CD4-positive, alpha-beta T cell treated with Interleukin-17A for 4 hours (primary cell): ENCODE measurements at regions not wholly inside any gene's neighbourhood (a gene's known extent, or its start where the extent isn't known, plus 50 kb on each side); places are given as distances from the start of the nearest gene placed in this dataset.

Source experiments
- DNase-seq: peaks from one replicate; pipeline ENCODE4 v3.0.0-alpha.2; 2020; ENCODE audit warnings: mixed read lengths

DNA sequence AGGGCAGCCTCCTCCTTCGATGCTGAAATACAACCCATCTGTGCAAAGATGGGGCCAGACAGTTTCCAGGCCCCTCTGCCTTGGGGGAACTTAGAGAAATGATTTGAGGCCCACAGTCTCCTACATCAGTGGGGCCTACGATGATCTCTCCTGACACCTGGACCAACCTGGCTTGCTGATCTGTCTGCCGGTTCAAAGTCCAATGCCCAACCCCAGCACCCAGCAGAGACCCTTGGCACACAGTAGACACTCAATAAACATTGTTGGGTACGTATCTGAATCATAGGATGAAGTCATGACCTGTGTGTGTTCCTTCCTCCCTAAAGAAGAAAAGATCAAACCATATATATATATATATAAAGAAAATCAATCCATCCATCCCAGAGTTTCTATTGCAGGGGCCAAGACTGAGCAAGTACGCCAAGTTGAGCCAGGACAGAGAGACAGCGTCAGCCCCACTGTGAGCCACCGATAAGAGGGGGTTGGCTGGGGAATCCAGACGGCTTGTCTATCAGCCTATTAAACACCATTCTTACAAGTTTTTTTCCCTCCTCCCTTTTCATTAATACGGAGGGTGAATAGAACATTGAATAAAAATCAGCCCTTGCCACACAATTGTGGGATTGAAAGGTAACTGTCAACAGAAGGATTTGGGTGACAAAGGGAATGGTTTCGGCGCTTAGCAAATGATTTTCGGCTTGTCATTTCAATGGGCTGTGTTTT, 244.1 kb downstream of the MN1 start:
- DNase-seq, result no peak

DNA sequence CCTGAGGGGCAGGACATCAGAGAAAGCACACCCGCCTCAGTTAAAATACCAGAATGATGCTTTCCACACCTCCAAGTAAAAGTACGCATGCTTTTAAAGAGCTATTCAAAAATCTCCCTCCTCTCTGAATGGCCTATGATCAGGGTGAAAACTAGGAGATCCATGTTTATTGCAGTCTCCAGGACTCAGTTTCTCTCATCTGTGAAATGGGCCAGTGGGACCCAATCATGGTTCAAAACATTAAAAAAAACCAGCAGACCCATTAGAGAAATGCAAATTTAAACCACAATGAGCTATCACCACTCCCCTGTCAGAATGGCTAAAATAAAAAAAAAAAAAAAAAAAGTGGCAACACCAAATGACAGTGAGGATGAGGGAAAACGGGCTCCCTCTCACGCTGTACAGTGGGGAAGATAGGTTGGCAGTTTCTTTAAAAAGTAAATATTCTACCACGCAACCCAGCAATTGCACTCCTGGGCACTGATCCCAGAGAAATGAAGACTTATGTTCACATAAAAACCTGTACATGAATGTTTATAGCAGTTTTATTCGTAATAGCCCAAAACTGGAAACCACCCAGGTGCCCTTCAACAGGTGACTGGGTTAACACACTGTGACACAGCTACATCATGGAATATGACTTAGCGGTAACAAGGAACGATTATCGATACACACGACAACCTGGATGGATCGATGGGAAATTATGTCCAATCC, 242.7 kb downstream of the MN1 start:
- DNase-seq, result no peak

DNA sequence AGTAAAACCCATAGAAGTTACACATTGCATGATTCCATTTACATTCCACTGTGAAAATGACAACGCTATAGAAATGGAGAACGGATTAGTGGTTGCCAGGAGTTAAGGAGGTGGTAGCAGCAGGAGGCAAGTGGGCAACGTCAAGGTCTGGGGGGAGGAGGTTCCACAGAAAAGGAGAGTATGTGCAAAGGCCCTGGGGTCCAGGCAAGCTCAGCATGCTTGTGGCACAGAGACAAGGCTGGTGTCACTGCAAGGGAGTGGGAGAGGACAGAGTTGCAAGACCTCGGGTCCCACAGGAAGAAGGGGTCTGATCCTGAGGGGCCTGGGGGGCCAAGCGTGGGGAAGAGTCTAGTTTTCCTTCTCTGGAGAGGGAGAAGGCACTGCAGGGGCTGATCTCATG, 240.8 kb downstream of the MN1 start:
- no peak for DNase-seq

DNA sequence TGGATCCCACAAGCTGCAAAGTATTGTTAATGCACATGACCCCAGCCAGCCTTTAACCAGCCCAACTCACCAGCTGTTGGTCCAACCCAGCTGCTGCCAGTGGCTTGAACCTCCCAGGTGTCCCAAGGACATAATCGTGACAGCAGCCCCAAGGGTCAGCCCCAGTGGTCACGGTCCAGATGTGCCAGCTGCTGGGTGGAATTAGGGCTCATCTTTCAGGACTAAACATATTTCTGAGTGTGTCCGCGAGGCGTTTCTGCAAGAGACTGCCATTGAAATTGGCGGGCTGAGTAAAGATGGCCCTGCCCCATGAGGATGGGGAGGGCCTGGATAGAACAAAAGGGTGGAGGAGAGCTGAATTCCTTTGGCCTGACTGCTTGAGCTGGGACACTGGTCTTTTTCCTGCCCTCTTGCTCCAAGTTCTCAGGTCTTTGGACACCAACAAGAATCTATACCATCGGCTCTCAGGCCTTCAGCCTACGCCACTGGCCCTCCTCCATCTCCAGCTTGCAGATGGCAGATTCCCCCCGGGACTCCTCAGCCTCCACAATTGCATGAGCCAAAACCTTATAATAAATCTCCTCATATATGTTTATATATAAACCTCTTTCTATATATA, 240.2 kb downstream of the MN1 start:
- no peak for DNase-seq

DNA sequence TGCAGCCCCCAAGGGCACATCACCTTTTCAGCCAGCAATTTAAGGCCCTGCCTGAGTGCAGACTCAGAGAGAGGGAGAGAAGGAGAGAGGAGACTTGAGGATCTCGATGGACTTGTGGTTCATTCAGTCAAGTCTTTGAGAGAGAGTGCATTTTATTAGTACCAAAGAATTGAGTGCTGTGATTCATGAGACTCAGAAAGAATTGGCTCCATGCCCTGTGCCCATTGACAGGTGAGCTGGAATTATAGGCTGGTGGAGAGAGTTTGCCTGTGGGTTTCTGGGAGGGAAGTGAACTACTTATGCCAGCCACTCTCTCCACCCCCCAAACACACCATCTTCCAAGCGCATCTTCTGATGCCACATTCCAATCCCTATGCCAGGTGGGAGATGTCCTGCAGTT, 236.8 kb downstream of the MN1 start:
- no peak for DNase-seq

DNA sequence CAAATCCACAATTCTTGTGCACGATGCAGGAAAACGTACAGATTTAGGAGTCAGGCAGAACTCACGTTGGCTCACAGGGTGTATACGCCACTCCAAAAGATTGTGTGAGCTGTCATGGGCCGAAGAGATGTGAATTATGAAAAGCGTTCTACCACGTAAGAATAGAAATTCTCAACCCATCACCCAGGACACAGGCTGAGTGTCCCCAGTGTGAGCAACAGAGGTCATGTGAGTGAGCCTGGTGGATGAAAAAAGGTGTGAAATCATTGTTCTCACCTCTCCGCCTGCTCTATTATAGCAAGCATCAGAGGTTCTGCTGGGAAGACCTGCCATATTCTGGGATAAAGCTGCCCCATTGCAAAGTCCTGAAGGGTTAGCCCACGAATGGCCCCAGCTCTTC, 235.0 kb downstream of the MN1 start:
- no peak for DNase-seq

DNA sequence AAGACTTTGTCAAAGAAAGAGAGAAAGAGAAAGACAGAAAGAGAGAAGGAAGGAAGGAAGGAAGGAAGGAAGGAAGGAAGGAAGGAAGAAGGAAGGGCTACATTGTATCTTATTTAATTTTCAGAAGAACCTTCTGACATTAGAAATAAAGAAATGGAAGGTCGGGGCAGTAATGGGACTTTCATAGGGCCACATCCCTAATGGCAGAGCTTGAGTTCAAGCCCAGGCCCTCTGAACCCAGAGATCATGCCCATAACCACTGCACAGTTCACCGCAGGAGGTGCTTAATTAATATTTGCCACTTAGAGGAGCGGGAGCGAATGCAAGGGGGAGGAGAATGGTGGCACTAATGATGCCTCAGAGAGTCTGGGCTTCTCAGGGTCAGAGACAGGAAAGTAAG, 233.3 kb downstream of the MN1 start:
- DNase-seq, result no peak

DNA sequence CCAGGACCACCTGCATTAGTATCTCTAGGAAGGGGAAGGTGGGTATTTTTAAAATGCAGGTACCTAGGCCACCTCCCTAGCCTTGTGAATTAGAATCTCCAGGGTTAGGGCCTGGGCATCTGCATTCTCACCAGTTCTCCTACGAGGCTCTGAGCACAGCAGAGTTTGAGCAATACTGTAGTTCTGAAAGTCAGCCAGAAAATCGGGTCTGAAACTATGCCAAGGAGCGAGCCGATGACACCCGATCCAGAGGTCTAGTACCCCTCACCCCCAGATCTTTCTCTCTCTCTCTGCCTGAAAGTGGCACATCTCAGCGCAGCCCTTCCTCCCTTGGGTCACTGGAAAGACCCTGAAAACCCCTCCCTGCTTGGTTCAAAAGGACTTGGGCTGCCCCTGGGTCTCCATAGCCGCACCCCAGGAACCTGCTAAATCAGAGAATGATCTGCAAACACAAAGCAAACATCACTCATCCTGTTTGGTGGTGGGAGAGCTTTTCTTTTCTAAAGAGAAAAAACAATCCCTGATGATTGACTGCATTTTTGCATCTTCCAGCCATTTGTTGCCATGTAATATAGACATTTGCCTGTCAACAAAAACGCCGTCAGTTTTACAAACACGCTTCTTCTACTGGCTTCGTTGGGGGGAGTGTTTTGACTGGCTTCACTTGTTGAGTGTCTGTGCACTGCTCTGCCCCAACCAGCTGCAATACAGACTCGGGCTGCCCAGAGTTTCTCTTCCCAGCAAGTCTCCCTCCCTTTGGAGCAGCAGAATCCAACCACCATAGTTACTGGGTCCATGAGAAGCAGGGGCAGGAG, 229.9 kb downstream of the MN1 start:
- no peak for DNase-seq

DNA sequence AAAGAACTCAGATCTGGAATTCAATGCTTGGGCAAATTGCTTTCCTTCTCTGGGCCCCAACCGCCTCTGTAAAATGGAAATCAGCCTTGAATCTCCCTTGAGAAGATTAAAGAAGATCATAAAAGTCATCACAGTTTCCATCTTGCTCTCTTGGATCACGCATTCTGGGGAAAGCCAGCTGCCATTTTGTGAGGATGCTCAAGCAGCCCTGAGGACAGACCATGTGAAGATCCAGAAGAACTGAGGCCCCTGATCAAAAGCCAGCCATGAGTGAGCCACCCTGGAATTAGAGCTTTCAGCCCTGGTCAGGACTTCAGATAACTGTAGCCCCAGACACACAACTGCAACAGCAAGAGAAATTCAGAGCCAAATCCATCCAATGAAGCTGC, 229.3 kb downstream of the MN1 start:
- no peak for DNase-seq

DNA sequence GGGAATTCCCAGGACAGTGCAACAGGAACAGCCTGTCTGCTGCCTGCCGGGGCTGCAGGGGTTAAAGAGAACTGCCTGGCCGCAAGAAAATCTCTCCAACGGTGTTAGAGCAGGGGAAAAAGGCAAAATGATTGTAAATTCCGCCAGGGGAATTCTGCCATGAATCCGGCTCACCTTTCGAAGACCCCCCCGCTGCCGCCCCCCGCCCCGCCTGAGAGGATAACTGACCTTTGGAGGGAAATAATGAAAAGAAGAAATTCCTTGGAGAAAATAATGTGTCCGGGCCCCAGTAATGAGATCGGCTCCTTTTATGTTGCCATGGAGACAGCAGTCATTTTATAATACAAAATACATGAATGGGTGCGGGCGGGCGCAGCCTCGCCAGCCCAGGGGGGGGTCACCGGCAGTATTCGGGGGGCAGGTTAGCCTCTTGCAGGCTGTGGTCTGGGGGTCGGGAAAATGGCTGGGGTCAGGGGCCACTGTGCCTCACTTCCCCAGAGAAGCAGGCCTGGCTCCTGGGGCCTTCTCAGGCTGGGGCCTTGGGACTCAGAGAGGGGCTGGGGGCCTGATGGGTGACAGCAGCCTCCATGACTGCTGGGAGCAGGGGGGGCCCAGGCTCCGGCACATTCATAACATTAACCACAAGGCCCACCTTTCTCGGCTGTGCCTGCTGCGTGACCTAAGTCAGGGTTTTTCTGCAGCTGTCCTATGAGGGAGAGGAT, 228.1 kb downstream of the MN1 start:
- no peak for DNase-seq

DNA sequence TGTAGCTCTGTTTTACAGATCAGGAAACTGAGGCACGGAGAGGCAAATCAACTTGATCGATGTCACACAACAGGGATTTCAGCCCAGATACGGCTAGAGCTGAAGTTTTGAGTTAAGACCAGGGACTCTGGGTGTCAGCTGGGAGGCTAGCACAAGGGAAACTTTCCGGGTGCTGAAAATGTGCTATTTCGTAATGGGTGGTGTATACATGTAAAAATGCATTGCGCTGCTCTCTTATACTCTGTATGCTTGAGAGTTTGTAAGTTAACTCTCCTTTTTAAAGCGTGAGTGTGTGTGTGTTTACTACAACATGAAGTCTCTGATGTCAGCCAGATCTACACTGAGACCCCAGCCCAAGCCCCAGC, 227.6 kb downstream of the MN1 start:
- DNase-seq, result no peak

DNA sequence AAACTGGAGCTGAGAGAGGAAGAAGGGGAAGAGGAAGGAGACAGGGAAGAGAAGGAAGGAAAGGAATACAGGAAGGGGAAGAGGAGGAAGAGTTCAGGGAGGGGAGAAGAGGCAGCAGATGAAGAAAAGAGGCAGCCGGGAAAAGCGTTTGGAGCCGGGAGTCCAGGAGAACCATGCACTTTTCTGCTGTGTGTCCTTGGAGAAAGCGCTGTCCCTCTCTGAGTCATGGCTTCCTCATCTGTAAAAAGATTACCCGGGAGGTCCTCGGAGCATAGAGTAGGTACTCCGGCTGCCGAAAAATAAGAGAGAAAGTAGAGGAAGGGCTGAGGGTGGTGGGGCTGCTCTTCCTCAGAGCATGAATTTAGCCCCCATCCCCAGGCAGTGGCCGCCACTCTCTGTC, 226.9 kb downstream of the MN1 start:
- DNase-seq, result no peak

DNA sequence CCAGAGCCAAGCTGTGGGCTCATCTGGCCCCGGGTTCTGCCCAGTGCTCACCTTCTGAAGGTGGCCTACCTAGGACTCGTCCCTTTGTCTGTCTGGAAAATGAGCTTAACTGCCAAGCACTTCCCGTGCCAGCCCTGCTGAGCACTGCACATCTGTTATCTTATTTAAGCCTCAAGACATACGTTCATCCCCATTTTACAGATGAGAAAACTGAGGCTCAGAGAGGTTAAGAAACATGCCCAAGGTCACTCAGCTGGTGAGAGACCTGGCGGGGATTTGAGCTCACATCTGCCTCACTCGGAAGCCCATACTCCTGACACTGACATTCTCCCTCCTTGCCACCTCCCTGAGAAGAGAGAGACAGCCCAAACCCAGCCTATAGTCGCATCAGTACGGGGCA, 226.2 kb downstream of the MN1 start:
- DNase-seq, result no peak

DNA sequence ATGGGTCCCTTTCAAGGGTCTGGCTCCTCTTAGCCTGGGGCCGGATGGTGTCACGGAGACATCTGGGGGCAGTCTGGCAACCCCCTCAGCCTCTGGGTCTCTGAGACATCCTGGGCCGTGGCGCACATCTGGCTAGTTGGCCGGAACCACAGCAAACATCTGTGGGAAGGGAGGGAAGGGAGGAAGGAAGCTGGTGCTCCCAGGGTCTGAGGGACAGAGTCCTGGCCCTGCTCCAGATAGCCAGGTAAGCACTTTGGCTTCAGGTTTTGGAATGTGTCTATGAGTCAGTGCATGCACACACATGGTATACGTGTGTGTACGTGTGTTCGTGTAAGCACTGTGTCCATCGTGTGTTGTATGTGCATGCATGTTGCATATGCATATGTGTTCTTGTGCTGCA, 225.1 kb downstream of the MN1 start:
- no peak for DNase-seq

DNA sequence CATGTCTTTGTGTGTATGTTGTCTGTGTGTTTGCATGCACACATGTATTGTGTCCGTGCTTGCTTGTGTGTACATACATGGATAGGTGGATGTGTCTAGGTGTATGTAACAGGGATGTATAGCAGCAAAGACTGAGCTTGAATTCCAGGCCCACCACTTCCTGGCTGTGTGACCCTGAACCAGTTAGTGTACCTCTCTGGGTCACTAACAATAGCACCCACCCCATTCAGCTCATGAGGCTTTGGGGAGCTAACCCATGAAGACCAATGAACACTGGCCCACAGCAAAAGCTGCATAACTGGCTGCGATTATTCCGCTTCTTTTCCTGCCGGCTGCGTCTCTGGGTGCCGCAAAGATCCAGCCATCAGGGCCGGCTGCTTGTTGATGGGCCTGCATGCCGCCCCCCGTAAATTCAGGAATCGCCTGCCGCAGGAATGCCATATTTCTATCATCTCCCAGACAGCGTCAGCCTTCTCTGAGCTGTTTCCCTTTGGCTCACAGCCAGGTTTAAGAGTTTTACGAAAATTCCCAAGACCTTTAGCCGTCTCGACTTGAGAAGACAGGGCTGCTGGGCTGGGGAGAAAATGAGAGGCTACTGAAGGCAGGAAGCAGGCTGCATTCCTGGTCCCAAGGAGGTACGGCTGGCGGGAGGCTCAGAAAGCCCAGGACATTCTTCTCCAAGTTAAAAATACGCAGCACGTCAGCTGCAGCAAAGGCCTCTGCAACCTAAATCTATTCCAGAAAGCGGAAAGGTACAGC, 224.6 kb downstream of the MN1 start:
- DNase-seq, result no peak

DNA sequence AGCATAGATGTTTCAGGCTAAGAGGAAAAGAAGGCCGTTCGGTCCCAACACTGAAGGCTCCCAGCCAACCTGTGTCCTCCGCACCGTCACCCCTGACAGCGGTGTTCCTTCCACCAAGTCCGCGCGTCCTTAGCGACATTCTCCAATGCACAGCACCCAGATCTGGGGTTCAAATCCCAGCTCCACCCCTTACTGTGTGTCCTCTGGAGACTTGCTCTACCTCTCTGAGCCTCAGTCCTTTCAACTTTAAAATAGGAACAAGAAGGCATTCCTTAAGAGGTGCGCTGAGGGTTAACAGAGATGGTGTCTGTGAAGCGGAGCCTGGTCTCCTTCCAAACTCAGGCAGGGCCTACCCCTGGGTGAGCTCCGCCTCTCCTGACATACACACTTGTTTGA, 224.0 kb downstream of the MN1 start:
- no peak for DNase-seq

DNA sequence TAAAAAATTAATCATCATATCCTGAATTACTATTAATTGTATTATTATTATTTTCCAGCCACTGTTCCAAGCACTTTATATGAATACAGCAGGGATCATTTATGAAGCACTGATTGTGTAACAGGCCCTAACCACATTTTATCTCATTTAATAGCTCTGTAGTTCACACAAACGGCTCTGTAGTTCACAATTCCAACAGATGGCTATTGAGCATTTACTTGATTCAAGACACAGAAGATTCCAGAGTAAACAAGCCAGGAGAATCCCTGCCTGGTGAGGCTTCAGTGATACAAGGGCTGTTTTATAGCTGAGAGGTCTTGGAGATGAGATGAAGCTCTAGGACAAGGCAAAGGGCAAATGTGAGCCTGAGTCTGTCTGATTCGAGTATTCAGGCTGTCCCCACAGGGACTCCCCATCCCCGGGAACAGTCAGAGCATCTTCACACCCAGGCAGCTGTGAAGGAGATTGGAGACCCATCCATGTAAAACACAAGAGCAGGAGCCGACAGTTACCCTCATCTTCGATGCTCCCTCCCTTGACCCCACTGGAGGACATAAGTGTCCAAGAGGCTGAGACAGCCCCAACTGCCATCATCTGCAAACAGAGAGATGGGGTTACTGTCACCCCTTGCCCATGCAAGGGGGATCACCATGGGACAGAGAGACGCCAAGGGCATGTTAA, 222.5 kb downstream of the MN1 start:
- no peak for DNase-seq

DNA sequence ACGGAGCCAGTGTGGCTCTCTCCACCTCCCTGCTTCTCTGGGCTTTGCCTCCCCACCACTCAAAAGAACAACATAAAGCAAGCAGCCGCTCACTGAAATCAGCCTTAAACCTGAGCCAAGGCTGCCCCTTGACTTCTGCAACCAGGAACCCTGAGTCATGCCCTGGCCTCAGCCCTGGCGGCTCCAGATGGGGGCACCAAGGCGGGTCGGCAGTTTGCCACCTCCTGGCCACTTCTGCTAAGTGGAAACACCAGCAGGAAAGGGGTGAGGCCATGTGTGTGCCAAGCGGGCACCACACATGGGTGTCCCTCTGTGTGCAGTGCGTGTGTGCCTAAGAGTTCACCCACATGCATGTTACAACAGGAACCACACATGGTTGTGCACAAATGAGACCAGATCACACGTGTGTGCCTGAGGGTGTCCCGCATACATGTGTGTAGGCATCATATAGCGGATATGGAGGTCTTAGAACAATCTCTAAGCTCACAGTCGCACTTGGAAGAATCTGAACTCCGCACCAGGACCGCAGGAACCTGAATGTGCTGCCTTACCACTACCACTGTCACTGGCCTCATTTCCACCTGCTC, 221.2 kb downstream of the MN1 start:
- DNase-seq, result no peak

DNA sequence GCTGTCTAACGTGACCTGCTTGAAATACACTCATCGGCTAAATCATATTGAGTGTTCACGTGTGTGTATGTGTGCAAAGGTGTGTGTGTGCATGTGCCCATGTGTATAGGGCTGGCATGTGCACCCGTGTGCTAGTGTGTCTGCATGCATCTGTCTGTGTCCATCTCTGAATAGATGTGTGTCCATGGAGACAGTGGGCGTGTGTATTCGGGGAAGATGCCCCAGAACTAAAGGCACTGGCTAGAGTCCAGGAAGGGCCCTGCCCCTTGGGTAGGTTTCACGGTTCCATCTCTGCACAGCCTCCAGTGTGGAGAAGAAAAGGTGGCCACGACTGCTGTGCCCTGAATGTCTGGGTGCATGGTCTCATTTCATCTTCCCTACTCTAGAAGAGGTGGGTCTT, 220.3 kb downstream of the MN1 start:
- no peak for DNase-seq

DNA sequence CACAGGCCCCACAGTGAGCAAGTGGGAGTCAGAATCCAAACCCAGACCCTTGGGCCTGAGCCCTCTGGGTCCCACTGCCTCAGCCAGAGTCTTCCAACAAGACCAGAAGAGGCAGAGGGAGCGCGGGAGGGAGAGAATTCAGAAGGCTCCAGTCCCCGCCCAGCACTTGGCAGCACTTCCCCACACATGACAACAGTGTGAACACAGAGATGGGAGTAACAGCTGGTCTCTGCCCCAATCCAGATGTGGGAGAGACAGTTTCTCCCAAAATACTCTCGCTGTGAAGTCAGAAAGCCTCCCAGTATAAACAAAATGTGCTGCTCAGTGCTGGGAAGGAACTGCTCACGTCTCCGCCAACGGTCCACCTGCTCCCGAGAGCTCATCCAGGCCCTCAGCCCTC, 219.9 kb downstream of the MN1 start:
- no peak for DNase-seq

DNA sequence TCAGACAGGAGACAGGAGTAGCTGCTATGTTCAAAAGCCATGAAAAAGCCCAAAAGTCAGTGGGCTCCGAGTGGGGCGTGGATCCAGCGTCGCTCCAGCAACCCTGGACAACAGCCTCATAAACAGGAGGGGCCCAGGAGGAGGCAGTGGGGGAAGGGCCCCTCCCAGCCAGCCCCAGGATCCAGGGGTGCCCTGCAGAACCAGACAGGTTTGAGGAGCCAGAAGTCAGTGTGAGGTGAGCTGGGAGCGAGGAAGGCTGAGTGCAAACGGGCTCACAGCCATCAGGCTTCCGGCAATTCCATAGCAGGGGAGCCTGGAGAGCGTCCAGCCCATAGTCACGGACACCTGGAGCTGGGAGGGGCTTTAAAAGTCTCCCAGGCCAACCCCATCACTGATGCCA, 217.7 kb downstream of the MN1 start:
- no peak for DNase-seq
